ENCODE measurements at regions not wholly inside any gene's neighbourhood (a gene's known extent, or its start where the extent isn't known, plus 50 kb on each side); places are given as distances from the start of the nearest gene placed in this dataset.

GRCh38 chr6:156281266-156281665, 495.9 kb upstream of the ARID1B start:
- peaks cover 10% of the 10 kb centered on the region for H3K9me3 Mint-ChIP-seq
- peaks cover 6% of the 10 kb centered on the region for H3K36me3 Mint-ChIP-seq
- H3K4me1 Mint-ChIP-seq, result peaks cover 28% of the 10 kb centered on the region
- no peak overlapping the region for H3K4me3 Mint-ChIP-seq
- no peak overlapping the region for H3K27ac Mint-ChIP-seq
- peaks cover 11% of the 10 kb centered on the region for H3K27me3 Mint-ChIP-seq
- no peak for ATAC-seq

- H3K4me3 Mint-ChIP-seq, result no peak overlapping the region
Measured at GRCh38 chr6:156280065-156280464, 497.1 kb upstream of the ARID1B start.

GRCh38 chr6:156279261-156279969, 497.8 kb upstream of the ARID1B start:
- peak overlapping the region; percentile 5 for H3K4me3 Mint-ChIP-seq
- peaks cover 6% of the 10 kb centered on the region for H3K36me3 Mint-ChIP-seq
- H3K4me1 Mint-ChIP-seq, result peaks cover 28% of the 10 kb centered on the region
- peaks cover 14% of the 10 kb centered on the region for H3K27me3 Mint-ChIP-seq
- H3K27ac Mint-ChIP-seq, result peak overlapping the region; percentile 86
- peak; percentile 87 for ATAC-seq
- H3K9me3 Mint-ChIP-seq, result peaks cover 10% of the 10 kb centered on the region

More at GRCh38 chr6:156280065-156280464, 497.1 kb upstream of the ARID1B start:
- Mint-ChIP-seq H3K36me3 (peaks cover 6% of the 10 kb centered on the region), H3K9me3 (peaks cover 10% of the 10 kb centered on the region), H3K4me1 (peaks cover 28% of the 10 kb centered on the region), H3K27ac (peak overlapping the region; percentile 86), H3K27me3 (peaks cover 11% of the 10 kb centered on the region)
- ATAC-seq, result no peak

- Mint-ChIP-seq H3K36me3 (peaks cover 6% of the 10 kb centered on the region), H3K4me3 (no peak overlapping the region), H3K27ac (no peak overlapping the region), H3K27me3 (peaks cover 20% of the 10 kb centered on the region), H3K4me1 (peaks cover 8% of the 10 kb centered on the region), H3K9me3 (peaks cover 6% of the 10 kb centered on the region)
- no peak for ATAC-seq
Measured at GRCh38 chr6:156273065-156273711, 504.0 kb upstream of the ARID1B start.

DNA sequence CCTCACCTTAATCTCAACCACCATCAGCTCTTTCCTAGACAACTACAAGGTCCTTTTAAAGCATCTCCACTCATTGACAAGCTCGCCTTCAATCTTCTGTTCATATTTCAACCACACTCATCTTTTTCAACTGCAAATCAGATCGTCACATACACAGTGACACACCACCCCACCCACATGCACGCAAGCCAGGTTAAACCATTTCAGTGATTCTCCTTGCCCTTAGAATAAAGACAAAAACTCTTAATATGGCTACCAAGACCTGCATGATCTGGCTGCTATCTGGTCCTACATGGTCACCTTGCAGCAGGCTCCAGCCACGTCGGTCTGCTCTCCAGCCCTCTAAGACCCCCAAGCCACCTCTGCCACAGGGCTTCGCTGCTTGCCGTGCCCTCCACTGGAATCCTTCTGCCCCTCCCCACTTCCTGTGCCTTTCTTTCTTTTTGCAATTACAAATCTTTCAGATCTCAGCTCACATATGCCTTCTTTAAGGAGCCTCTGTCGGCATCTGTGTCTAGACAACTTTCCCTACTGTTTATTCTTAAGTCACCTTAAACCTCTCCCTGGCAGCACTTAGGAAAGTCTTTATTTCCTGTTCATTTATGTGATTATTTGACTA, 507.3 kb upstream of the ARID1B start:
- ATAC-seq, result no peak
- peaks cover 12% of the 10 kb centered on the region for H3K27me3 Mint-ChIP-seq

DNA sequence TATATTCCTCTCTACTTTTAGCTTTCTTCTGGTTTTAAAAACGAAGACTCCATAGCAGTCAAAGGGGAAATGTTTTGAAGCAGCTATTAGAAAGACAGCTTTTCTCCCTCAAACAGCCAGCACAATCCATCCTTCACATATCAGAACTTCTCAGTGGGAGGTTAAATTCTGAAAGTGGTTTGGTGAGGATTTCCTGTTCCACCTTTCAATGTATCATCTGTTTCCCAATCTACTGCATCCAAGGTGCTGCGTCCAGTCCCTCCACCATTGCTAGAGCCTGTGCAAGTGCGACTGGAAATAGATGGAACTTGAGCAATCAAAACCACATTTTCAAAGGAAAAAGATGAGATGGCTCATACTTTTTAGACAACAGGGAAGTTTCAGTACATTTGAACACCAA, 508.3 kb upstream of the ARID1B start:
- Mint-ChIP-seq H3K36me3 (no peaks in the 10 kb centered on the region), H3K4me1 (peaks cover 4% of the 10 kb centered on the region), H3K27ac (no peak overlapping the region), H3K4me3 (no peak overlapping the region), H3K27me3 (peaks cover 6% of the 10 kb centered on the region), H3K9me3 (no peaks in the 10 kb centered on the region)
- ATAC-seq, result no peak

More for the DNA sequence above, 507.3 kb upstream of the ARID1B start:
- no peak overlapping the region for H3K27ac Mint-ChIP-seq
- H3K36me3 Mint-ChIP-seq, result no peaks in the 10 kb centered on the region
- peaks cover 4% of the 10 kb centered on the region for H3K4me1 Mint-ChIP-seq
- no peak overlapping the region for H3K4me3 Mint-ChIP-seq
- H3K9me3 Mint-ChIP-seq, result no peaks in the 10 kb centered on the region

DNA sequence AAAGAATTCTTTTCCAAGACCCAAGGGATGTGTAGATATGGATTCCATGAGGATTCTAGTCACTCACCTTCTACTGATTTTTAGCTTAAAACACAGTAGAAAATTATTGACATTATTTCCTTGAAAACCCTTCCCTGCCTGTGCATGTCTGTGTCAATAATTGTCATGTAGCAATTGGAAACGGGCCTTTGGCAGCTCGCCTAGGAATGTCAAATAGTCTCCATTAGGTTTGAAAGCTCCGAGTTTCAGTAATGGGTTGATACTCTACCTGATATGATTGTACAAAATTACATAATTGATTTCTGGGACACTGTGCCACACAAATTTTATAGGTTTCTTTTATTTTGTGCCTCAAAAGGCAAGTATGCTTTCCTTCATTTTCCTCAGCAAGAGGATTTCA, 515.2 kb upstream of the ARID1B start:
- no peak for ATAC-seq
- Mint-ChIP-seq H3K36me3 (no peaks in the 10 kb centered on the region), H3K9me3 (no peaks in the 10 kb centered on the region), H3K27ac (no peak overlapping the region), H3K4me3 (no peak overlapping the region), H3K4me1 (no peaks in the 10 kb centered on the region), H3K27me3 (no peaks in the 10 kb centered on the region)

- no peak overlapping the region for H3K27ac Mint-ChIP-seq
- no peaks in the 10 kb centered on the region for H3K27me3 Mint-ChIP-seq
- H3K4me3 Mint-ChIP-seq, result no peak overlapping the region
- H3K9me3 Mint-ChIP-seq, result no peaks in the 10 kb centered on the region
- no peak for ATAC-seq
- H3K4me1 Mint-ChIP-seq, result no peaks in the 10 kb centered on the region
- no peaks in the 10 kb centered on the region for H3K36me3 Mint-ChIP-seq
Measured at GRCh38 chr6:156260815-156261214, 516.4 kb upstream of the ARID1B start.

DNA sequence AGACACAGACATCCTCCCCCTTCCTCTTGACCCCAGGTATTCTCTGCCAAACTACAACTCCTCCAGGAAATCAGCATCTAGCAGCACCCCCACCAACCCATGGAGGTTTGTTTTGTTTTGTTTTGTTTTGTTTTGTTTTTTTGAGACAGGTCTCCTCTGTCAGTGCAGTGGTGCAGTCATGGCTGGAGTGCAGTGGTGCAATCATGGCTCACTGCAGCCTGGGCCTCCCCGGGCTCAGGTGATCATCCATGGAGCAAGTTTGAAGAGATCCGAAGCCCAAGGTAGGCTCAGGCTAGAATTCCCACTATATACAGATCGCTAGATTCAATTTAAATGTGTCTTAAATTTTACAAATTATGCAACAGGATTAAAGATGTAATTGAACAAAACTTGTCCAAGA, 518.2 kb upstream of the ARID1B start:
- Mint-ChIP-seq H3K4me3 (no peak overlapping the region), H3K36me3 (no peaks in the 10 kb centered on the region), H3K4me1 (no peaks in the 10 kb centered on the region), H3K27me3 (no peaks in the 10 kb centered on the region), H3K27ac (no peak overlapping the region), H3K9me3 (no peaks in the 10 kb centered on the region)
- no peak for ATAC-seq

- no peaks in the 10 kb centered on the region for H3K4me1 Mint-ChIP-seq
- ATAC-seq, result peak; percentile 53
- H3K36me3 Mint-ChIP-seq, result no peaks in the 10 kb centered on the region
- no peak overlapping the region for H3K27ac Mint-ChIP-seq
- peaks cover 6% of the 10 kb centered on the region for H3K9me3 Mint-ChIP-seq
- H3K4me3 Mint-ChIP-seq, result no peak overlapping the region
- peaks cover 9% of the 10 kb centered on the region for H3K27me3 Mint-ChIP-seq
Measured at GRCh38 chr6:156256161-156256560, 521.0 kb upstream of the ARID1B start.

DNA sequence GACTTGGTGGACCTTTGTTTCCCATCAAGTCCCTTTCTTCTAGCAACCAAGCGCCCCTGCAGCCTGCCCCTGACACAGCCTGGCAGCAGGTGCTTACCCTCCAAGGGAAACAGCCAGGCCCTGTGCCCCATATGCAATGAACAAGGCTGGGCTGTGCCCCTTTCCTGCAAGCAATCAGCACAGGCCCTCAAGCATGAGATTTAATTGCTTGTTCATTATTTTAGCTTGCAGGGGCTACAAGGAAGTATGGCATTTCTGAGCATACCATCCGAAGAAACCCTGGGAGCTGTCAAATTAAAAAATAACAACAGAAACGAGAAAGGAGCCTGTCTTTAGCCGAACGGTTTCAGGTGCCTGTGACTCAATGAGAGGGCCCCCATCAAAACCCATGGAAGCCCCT, 522.9 kb upstream of the ARID1B start:
- Mint-ChIP-seq H3K27me3 (peaks cover 9% of the 10 kb centered on the region), H3K36me3 (no peaks in the 10 kb centered on the region), H3K4me1 (peaks cover 8% of the 10 kb centered on the region), H3K27ac (no peak overlapping the region), H3K4me3 (no peak overlapping the region), H3K9me3 (peaks cover 6% of the 10 kb centered on the region)
- no peak for ATAC-seq

DNA sequence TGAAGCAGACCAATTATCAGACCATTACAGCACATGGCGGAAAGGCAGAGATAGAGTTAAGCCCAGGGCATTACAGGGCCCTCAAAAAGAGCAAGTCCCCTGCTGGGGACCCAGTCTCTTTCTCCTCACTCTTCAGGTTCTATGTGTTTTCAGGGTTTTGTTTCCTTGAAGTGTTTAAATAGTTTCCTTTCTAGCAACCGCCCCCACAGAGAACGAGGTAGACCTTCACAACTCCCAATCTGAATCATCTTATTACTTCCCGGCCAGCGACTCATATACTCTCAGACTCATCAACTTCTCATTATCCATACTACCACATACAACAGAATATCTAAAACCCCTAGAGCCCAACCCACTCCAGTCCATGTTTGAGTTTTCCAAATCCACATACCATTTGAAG, 526.6 kb upstream of the ARID1B start:
- Mint-ChIP-seq H3K4me3 (no peak overlapping the region), H3K36me3 (no peaks in the 10 kb centered on the region), H3K9me3 (peaks cover 6% of the 10 kb centered on the region), H3K4me1 (peaks cover 8% of the 10 kb centered on the region), H3K27me3 (peaks cover 9% of the 10 kb centered on the region), H3K27ac (no peak overlapping the region)
- ATAC-seq, result peak; percentile 39

DNA sequence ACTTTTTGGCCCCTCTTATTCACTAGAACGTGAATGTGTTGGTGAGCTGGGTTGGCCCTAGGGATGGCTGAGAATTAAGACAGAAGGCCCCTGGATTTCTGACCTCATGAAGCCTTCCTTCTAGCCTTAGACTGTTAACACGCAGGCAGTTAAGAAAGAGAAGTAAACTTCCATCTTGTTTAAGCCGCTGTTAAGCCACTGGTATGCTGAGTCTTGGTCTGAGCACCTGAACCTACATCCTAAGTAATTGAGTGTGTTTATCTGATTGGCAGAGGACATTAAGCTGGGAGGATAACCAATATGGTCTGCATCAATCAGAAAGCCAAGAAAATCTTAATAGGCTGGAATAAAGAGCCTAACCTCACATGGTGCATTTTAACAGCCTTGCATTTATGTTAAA, 535.0 kb upstream of the ARID1B start:
- Mint-ChIP-seq H3K27me3 (no peaks in the 10 kb centered on the region), H3K4me3 (no peak overlapping the region), H3K27ac (no peak overlapping the region), H3K36me3 (no peaks in the 10 kb centered on the region), H3K4me1 (no peaks in the 10 kb centered on the region), H3K9me3 (peaks cover 4% of the 10 kb centered on the region)
- ATAC-seq, result no peak

DNA sequence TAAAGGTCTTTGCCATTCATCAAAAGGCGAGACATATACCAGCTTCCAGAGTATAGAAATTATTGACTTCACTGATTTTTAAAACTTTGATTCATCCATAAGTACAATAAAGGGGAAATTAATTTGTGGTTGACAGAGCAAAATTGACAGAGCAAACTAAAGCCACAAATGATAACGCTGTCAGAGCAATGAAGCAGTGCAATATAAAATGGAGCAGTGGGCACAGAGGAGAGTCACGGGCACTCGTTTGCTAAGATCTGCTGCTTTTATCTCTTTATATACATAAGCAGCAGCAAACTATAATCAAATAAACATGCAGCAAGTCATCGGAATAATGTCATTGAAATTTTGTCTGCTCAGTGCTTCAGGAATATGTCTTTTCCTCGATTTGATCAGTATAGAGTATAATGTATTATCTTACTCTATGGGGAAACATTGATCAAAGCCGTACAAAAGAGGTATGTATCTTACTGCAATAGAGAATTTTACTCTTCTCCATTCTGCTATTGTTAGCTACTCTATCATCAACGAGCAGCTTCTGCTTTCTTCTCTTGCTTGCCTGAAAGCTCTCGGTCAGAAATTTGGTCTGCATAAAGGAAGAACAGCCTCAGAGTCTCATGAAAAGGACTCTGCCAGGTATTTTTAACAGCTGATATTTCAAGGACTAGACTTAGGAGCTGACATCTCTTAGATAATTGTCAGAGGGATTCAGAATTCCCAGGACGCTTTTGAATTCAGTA, 546.0 kb upstream of the ARID1B start:
- peaks cover 3% of the 10 kb centered on the region for H3K9me3 Mint-ChIP-seq
- peaks cover 10% of the 10 kb centered on the region for H3K27me3 Mint-ChIP-seq
- H3K4me3 Mint-ChIP-seq, result no peak overlapping the region
- ATAC-seq, result no peak
- no peak overlapping the region for H3K27ac Mint-ChIP-seq
- peaks cover 9% of the 10 kb centered on the region for H3K4me1 Mint-ChIP-seq
- H3K36me3 Mint-ChIP-seq, result no peaks in the 10 kb centered on the region

DNA sequence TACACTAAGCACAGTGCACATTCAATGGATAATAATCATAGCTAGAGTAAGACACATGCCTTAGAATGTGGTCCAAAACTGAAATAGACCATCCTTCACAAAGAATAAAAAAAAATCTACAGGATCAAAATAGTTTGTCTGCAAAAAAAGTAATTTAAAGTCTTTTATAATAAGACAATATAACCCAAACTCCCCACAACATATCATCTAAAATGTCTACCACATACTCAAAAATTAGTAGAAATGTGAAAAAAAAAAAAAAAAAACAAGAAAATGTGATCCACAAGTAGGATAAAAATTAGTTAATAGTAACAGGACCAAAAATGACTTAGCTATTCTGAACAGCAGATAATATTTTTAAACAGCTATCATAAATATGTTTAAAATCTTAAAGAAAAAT, 557.2 kb upstream of the ARID1B start:
- no peak for ATAC-seq
- H3K4me1 Mint-ChIP-seq, result no peaks in the 10 kb centered on the region
- H3K9me3 Mint-ChIP-seq, result peaks cover 8% of the 10 kb centered on the region
- H3K4me3 Mint-ChIP-seq, result no peak overlapping the region
- H3K27ac Mint-ChIP-seq, result no peak overlapping the region
- H3K36me3 Mint-ChIP-seq, result no peaks in the 10 kb centered on the region
- H3K27me3 Mint-ChIP-seq, result peaks cover 15% of the 10 kb centered on the region
